ENCODE measurements at regions not wholly inside any gene's neighbourhood (a gene's known extent, or its start where the extent isn't known, plus 50 kb on each side); places are given as distances from the start of the nearest gene placed in this dataset.

- TF ChIP-seq, protein P1, sequence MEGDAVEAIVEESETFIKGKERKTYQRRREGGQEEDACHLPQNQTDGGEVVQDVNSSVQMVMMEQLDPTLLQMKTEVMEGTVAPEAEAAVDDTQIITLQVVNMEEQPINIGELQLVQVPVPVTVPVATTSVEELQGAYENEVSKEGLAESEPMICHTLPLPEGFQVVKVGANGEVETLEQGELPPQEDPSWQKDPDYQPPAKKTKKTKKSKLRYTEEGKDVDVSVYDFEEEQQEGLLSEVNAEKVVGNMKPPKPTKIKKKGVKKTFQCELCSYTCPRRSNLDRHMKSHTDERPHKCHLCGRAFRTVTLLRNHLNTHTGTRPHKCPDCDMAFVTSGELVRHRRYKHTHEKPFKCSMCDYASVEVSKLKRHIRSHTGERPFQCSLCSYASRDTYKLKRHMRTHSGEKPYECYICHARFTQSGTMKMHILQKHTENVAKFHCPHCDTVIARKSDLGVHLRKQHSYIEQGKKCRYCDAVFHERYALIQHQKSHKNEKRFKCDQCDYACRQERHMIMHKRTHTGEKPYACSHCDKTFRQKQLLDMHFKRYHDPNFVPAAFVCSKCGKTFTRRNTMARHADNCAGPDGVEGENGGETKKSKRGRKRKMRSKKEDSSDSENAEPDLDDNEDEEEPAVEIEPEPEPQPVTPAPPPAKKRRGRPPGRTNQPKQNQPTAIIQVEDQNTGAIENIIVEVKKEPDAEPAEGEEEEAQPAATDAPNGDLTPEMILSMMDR (IDR thresholded peaks at IDR 0.05) = no peak
- no peak for TF ChIP-seq EP300 (IDR thresholded peaks at IDR 0.05)
Measured at GRCh38 chr7:24419511-24419910, 135.5 kb downstream of the NPY start.

Data from ovary (tissue), 3 donors.